Heart right ventricle (tissue), 16 donors: ENCODE measurements at regions not wholly inside any gene's neighbourhood (a gene's known extent, or its start where the extent isn't known, plus 50 kb on each side); places are given as distances from the start of the nearest gene placed in this dataset.

ENCODE experiments used
- ATAC-seq, 8 donors: fragments of 200-7000 bp; cut with Tn5 transposase; one replicate each; pipeline ENCODE4 v1.9.1; 2020; ENCODE audit warnings: mild to moderate bottlenecking in 8 of 8, moderate library complexity in 8 of 8, moderate number of reproducible peaks in 1 of 8
- DNase-seq, 2 donors: peaks; one replicate each; pipeline ENCODE4 v3.0.0-alpha.2; 2020
- H3K27ac ChIP-seq, 10 donors: fragments of 200-600 bp; sonication (generic) in 2 of 10; one replicate each; pipeline versions ENCODE4 v1.5.0 to v1.8.0; 2020 to 2022; ENCODE audit warnings: mild to moderate bottlenecking in 3 of 10
- H3K27me3 ChIP-seq, 7 donors: fragments of 200-600 bp; one replicate each; pipeline ENCODE4 v1.8.0; 2021 to 2022; ENCODE audit warnings: mild to moderate bottlenecking in 2 of 7
- H3K36me3 ChIP-seq, 9 donors: fragments of 200-600 bp; sonication (generic) in 1 of 9; one replicate each; pipeline versions ENCODE4 v1.5.0 to v1.8.0; 2020 to 2022; ENCODE audit warnings: mild to moderate bottlenecking in 2 of 9
- H3K4me1 ChIP-seq, 9 donors: fragments of 200-600 bp; sonication (generic) in 1 of 9; one replicate each; pipeline versions ENCODE4 v1.5.0 to v1.8.0; 2020 to 2022; ENCODE audit warnings: mild to moderate bottlenecking in 4 of 9
- H3K4me3 ChIP-seq, 10 donors: fragments of 200-600 bp; sonication (generic) in 2 of 10; one replicate each; pipeline versions ENCODE4 v1.5.0 to v1.8.0; 2020 to 2022; ENCODE audit warnings: mild to moderate bottlenecking in 7 of 10, moderate library complexity in 2 of 10
- H3K9me3 ChIP-seq, 11 donors: fragments of 200-600 bp in 10 of 11; sonication (generic) in 2 of 11; one replicate each; pipeline versions ENCODE4 v1.5.0 to v1.8.0; 2013 to 2022; ENCODE audit warnings: mild to moderate bottlenecking in 2 of 11, control low read depth in 1 of 11, moderate library complexity in 1 of 11
- WGBS, 2 donors: extraction: QIAGEN DNeasy Blood & Tissue Kit; methylation state at CpG; one replicate each; pipeline ENCODE4 v1.1.7; 2013; ENCODE audit warnings: inconsistent platforms in 1 of 2; 5-methylcytosine and 5-hydroxymethylcytosine counted together
- intact Hi-C, 10 donors: fragments of 100-400 bp; cut with DNase I; formaldehyde crosslinking; loops; one replicate each; pipeline versions ENCODE4 v1.11.1 to v1.14.2; 2022
- TF ChIP-seq, protein P1 (sequence below), 9 donors: fragments of 200-600 bp; sonication (generic) in 2 of 9; IDR thresholded peaks; one replicate each; pipeline versions ENCODE4 v1.5.0 to v1.8.0; 2021 to 2022; ENCODE audit warnings: antibody characterized with exemption in 9 of 9, mild to moderate bottlenecking in 5 of 9, moderate library complexity in 1 of 9
- donor health status: Arrhythmogenic right ventricular cardiomyopathy.
- donor health status: ischemic (EF 13 %, LVEDD 7.1; RV severe dilation, severe dysfunction).
- donor health status: healthy with polysubstance abuse.
- donor health status: DM: no; HTN: yes; CAD: no.
- donor health status: DM: no; HTN: no; CAD: no.
- donor health status: ischemic (EF 25% LVEDD 6.9; RV normal size, moderate dysfunction).
- donor health status: ischemic (EF 25% LVEDD 5.7; RV mildly dilated, moderate dysfunction).
- donor health status: healthy.
- donor health status: DM: yes; HTN: yes; CAD: no.
- donor health status: Ischemic cardiomyopathy.
- donor health status: ischemic (EF 35%, LVEDD 5.7; RV mildly dilated, moderate dysfunction).
- donor health status: nonischemic (EF 11% LVEDD 7.7; RV severe dilation, severe dysfunction).
- donor health status: DM: yes; HTN: yes; CAD: no.
- donor health status: PGD.
- donor health status: ischemic (EF 29% LVEDD 5.4; RV normal size, mild dysfunction).
- donor health status: nonischemic (EF 23%, LVEDD 6.1; RV moderate dilation, normal function).

DNA sequence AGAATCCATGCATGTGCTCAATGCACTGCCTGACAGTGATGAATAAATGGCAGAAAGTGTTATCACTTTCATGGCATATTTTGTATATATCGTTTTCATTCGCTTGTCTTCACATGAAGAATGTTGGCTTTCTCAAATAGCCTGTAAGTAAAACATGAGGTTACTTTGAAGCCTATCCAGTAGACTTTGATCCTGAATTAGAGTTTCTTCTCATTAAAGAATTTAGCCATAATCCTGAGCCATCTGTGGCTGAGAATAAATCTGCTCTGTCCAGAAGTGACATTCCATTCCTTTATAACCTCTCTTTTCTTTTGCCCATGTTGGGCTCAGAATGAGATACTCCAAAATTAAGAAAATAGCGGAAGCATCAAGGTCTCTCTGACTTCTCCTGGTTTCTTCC is 1071.7 kb upstream of the TENM4 start:
- H3K9me3 ChIP-seq = peaks cover 0 to 24% (median 3%) of the 10 kb centered on the region in 11 donors
- intact Hi-C loops = no loop called here
- no peak overlapping the region for H3K27ac ChIP-seq
- H3K4me1 ChIP-seq = no peaks in the 10 kb centered on the region
- TF ChIP-seq, protein P1, sequence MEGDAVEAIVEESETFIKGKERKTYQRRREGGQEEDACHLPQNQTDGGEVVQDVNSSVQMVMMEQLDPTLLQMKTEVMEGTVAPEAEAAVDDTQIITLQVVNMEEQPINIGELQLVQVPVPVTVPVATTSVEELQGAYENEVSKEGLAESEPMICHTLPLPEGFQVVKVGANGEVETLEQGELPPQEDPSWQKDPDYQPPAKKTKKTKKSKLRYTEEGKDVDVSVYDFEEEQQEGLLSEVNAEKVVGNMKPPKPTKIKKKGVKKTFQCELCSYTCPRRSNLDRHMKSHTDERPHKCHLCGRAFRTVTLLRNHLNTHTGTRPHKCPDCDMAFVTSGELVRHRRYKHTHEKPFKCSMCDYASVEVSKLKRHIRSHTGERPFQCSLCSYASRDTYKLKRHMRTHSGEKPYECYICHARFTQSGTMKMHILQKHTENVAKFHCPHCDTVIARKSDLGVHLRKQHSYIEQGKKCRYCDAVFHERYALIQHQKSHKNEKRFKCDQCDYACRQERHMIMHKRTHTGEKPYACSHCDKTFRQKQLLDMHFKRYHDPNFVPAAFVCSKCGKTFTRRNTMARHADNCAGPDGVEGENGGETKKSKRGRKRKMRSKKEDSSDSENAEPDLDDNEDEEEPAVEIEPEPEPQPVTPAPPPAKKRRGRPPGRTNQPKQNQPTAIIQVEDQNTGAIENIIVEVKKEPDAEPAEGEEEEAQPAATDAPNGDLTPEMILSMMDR (IDR thresholded peaks at IDR 0.05) = no peak
- no peak for DNase-seq
- no peaks in the 10 kb centered on the region for H3K27me3 ChIP-seq
- no peak overlapping the region for H3K4me3 ChIP-seq
- ATAC-seq = no peak
- 79 to 82% methylated on average over 3 of the region's 3 CpGs for WGBS, 2 donors
- H3K36me3 ChIP-seq = no peaks in the 10 kb centered on the region

DNA sequence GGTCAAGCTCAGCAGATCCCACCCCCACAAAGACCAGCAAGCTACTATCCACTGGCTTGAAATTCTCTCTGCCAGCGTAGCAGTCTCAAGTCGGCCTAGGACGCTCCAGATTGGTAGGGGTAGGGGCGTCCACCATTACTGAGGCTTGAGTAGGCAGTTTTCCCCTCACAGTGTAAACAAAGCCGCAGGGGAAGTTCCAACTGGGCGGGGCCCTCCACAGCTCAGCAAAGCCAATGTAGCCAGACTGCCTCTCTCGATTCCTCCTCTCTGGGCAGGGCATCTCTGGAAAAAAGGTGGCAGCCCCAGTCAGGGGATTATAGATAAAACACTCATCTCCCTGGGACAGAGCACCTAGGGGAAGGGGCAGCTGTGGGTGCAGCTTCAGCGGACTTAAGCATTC is 1064.9 kb upstream of the TENM4 start:
- Histone ChIP-seq H3K4me1 (no peaks in the 10 kb centered on the region), H3K4me3 (no peak overlapping the region), H3K27ac (no peak overlapping the region), H3K27me3 (peaks cover 0 to 4% (median 0%) of the 10 kb centered on the region in 7 donors), H3K9me3 (peaks cover 0 to 27% (median 3%) of the 10 kb centered on the region in 11 donors), H3K36me3 (no peaks in the 10 kb centered on the region)
- intact Hi-C loops = no loop called here
- DNase-seq (no peak), ATAC-seq (no peak)
- 79 to 81% methylated on average over 8 of the region's 8 CpGs for WGBS, 2 donors
- TF ChIP-seq, protein P1 (IDR thresholded peaks at IDR 0.05) = no peak

DNA sequence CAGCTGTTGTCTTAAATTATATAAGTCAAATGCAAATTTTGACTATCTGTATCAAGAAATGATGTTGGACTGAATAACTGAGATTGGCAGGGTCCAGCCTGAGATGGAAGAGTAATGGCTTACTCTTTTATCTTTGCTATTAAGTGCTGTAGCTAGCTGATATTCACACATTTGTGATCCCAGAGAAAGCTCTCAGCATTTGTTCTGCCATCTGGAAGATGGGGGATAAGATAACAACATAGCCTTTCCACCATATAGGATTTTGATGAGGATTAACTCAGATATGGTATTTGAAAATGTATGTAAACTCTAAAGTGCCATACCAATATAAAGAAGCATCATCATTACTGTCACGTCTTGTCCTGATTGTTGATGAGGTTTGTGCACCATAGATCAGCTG is 1063.2 kb upstream of the TENM4 start:
- TF ChIP-seq, protein P1 (IDR thresholded peaks at IDR 0.05) = no peak
- ATAC-seq (no peak), DNase-seq (no peak)
- Histone ChIP-seq H3K4me3 (no peak overlapping the region), H3K27me3 (peaks cover 0 to 4% (median 0%) of the 10 kb centered on the region in 7 donors), H3K4me1 (no peaks in the 10 kb centered on the region), H3K36me3 (no peaks in the 10 kb centered on the region), H3K9me3 (peaks cover 0 to 19% (median 0%) of the 10 kb centered on the region in 11 donors), H3K27ac (no peak overlapping the region)
- WGBS, 2 donors = 60 to 69% methylated on average over 1 of the region's 1 CpG
- intact Hi-C loops = no loop called here

DNA sequence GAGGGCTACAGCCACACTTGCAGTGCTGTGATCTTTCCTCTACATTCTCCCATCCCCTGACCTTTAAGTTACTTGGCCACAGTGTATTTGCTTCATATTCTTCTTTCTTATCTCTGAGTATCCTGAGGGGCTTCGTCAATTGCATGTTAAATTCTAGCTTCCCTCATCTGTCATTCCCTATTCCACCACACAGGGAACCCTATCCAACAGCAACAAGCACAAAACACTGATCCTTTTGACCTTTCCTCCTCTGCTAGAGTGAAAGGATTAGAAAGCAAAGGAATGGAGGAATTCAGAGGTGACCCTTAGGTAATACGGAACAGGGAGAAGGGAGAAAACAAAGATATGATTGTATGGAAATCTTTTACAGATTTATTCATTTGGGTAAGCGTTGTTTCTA is 1061.7 kb upstream of the TENM4 start:
- ATAC-seq = no peak
- H3K27me3 ChIP-seq = peaks cover 0 to 4% (median 0%) of the 10 kb centered on the region in 7 donors
- H3K9me3 ChIP-seq = peaks cover 0 to 7% (median 0%) of the 10 kb centered on the region in 11 donors
- intact Hi-C loops = no loop called here
- TF ChIP-seq, protein P1 (IDR thresholded peaks at IDR 0.05) = no peak
- WGBS, 2 donors = 51 to 54% methylated on average over 3 of the region's 3 CpGs
- no peak for DNase-seq
- H3K4me1 ChIP-seq = no peaks in the 10 kb centered on the region
- H3K27ac ChIP-seq = no peak overlapping the region
- no peaks in the 10 kb centered on the region for H3K36me3 ChIP-seq
- no peak overlapping the region for H3K4me3 ChIP-seq
